Body of pancreas (tissue), 4 donors: ENCODE measurements at regions not wholly inside any gene's neighbourhood (a gene's known extent, or its start where the extent isn't known, plus 50 kb on each side); places are given as distances from the start of the nearest gene placed in this dataset.

Experiments
- CTCF ChIP-seq, 7 experiments: fragments of 450-650 bp in 4 of 7; fragments of 200-600 bp in 3 of 7; sonication (generic) in 3 of 7; IDR thresholded peaks; one replicate each; pipeline ENCODE4 v1.5.1; 2016 to 2019; ENCODE audit warnings: antibody characterized with exemption in 7 of 7
- POLR2A ChIP-seq, 3 donors: fragments of 450-650 bp; IDR thresholded peaks; one replicate each; pipeline ENCODE4 v1.6.1; 2016; ENCODE audit warnings: antibody characterized with exemption in 3 of 3, mild to moderate bottlenecking in 2 of 3

- TF ChIP-seq POLR2A (IDR thresholded peaks at IDR 0.05) (no peak), CTCF (IDR thresholded peaks at IDR 0.05) (no peak)
Measured at GRCh38 chr12:125907351-125907750, 842.1 kb downstream of the AACS start.
